GM23338 (cell line): ENCODE measurements at regions not wholly inside any gene's neighbourhood (a gene's known extent, or its start where the extent isn't known, plus 50 kb on each side); places are given as distances from the start of the nearest gene placed in this dataset.

Experiments used
- ATAC-seq: fragments of 200-7000 bp; cut with Tn5 transposase; 3 replicates; pipeline ENCODE4 v1.9.1; 2020
- DNase-seq: peaks from one replicate; pipeline ENCODE4 v3.0.0-alpha.2; 2015; ENCODE audit warnings: low spot score
- H2AFZ ChIP-seq: fragments of 200-600 bp; sonication (generic); 2 replicates; pipeline ENCODE4 v1.8.0; 2016; ENCODE audit warnings: antibody characterized with exemption, mild to moderate bottlenecking, moderate library complexity
- H3F3A ChIP-seq: fragments of 200-600 bp; sonication (generic); replicated peaks from 2 replicates; pipeline ENCODE4 v1.8.0; 2017; ENCODE audit warnings: antibody characterized with exemption, mixed run types, low read depth
- H3K27ac ChIP-seq: fragments of 200-600 bp; sonication (generic); 2 replicates; pipeline ENCODE4 v1.6.1; 2016; ENCODE audit warnings: low read depth
- H3K27me3 ChIP-seq: fragments of 200-600 bp; sonication (generic); 2 replicates; pipeline ENCODE4 v1.8.0; 2016; ENCODE audit warnings: mild to moderate bottlenecking, mixed run types, moderate library complexity; ENCODE audit not compliant: insufficient read depth
- H3K36me3 ChIP-seq: fragments of 200-600 bp; sonication (generic); 2 replicates; pipeline ENCODE4 v1.8.0; 2016; ENCODE audit warnings: mild to moderate bottlenecking; ENCODE audit not compliant: insufficient read depth
- H3K4me1 ChIP-seq: fragments of 200-600 bp; sonication (generic); 2 replicates; pipeline ENCODE4 v1.8.0; 2016; ENCODE audit warnings: mild to moderate bottlenecking, moderate library complexity; ENCODE audit not compliant: insufficient read depth
- H3K4me2 ChIP-seq: fragments of 200-600 bp; sonication (generic); 2 replicates; pipeline ENCODE4 v1.7.1; 2017; ENCODE audit warnings: mixed run types
- H3K4me3 ChIP-seq: fragments of 200-600 bp; sonication (generic); 2 replicates; pipeline ENCODE4 v1.6.1; 2016; ENCODE audit warnings: mixed run types
- H3K79me2 ChIP-seq: fragments of 200-600 bp; sonication (generic); replicated peaks from 2 replicates; pipeline ENCODE4 v1.8.0; 2017; ENCODE audit warnings: mild to moderate bottlenecking; ENCODE audit not compliant: insufficient read depth
- H3K9me2 ChIP-seq: fragments of 200-600 bp; sonication (generic); 2 replicates; pipeline ENCODE4 v1.8.0; 2017; ENCODE audit not compliant: insufficient read depth
- H4K20me1 ChIP-seq: fragments of 200-600 bp; sonication (generic); replicated peaks from 2 replicates; pipeline ENCODE4 v1.8.0; 2017; ENCODE audit warnings: mild to moderate bottlenecking; ENCODE audit not compliant: insufficient read depth
- H3K27ac Mint-ChIP-seq: 2 replicates; pipeline ENCODE4 v1.8.0; 2020; ENCODE audit warnings: inconsistent platforms, mild to moderate bottlenecking, moderate library complexity, mixed read lengths
- H3K27me3 Mint-ChIP-seq: 3 replicates; pipeline ENCODE4 v1.8.0; 2022; ENCODE audit warnings: low read depth, mild to moderate bottlenecking, moderate library complexity, mixed read lengths, inconsistent platforms; ENCODE audit not compliant: insufficient read depth, poor library complexity
- H3K36me3 Mint-ChIP-seq: 3 replicates; pipeline ENCODE4 v1.8.0; 2021; ENCODE audit warnings: low read depth, mild to moderate bottlenecking, inconsistent platforms, moderate library complexity, mixed read lengths
- H3K4me1 Mint-ChIP-seq: 3 replicates; pipeline ENCODE4 v1.8.0; 2020; ENCODE audit warnings: mild to moderate bottlenecking, inconsistent platforms, mixed read lengths
- H3K4me3 Mint-ChIP-seq: 3 replicates; pipeline ENCODE4 v1.8.0; 2021; ENCODE audit warnings: moderate library complexity, mild to moderate bottlenecking, inconsistent platforms, mixed read lengths
- H3K9me3 Mint-ChIP-seq: 3 replicates; pipeline ENCODE4 v1.8.0; 2020; ENCODE audit warnings: moderate library complexity, mild to moderate bottlenecking, inconsistent platforms, mixed read lengths
- EZH2phosphoT487 ChIP-seq: fragments of 200-600 bp; sonication (generic); IDR thresholded peaks from one replicate; pipeline ENCODE4 v1.8.1; 2018; ENCODE audit warnings: antibody characterized with exemption; ENCODE audit not compliant: unreplicated experiment
- TF ChIP-seq, protein P1 (sequence below): fragments of 250-450 bp; sonication (Bioruptor Pico); IDR thresholded peaks from 2 replicates; pipeline ENCODE4 v1.5.0; 2020; ENCODE audit warnings: mild to moderate bottlenecking, moderate library complexity
- TF ChIP-seq, protein P2 (sequence below), 2 experiments: fragments of 200-600 bp in 1 of 2; sonication (generic) in 1 of 2; conservative IDR thresholded peaks; 2 replicates each; pipeline versions ENCODE4 v1.5.1 to v1.6.1; 2016 to 2017; ENCODE audit warnings: antibody characterized with exemption in 2 of 2, low read depth in 2 of 2, mild to moderate bottlenecking in 2 of 2, moderate library complexity in 1 of 2

DNA sequence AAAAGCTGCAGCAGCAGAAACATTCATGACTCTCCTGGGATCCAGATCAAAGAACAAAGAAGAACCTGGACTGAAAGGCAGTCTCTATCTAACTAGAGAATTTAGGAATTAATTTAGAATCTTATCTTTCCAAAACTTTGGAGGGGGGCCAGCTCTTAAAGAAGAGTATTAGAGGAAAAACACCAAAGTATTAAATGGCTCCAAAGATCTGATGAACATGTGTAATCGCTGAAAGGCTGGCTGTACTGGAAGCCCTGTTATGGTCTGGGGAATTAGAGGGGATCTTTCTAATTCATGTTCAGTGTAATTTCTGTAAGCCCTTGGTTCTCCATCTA is 316.8 kb downstream of the CWC27 start:
- Mint-ChIP-seq H3K4me3 (no peak overlapping the region), H3K27me3 (peaks cover 1% of the 10 kb centered on the region), H3K27ac (no peak overlapping the region), H3K36me3 (no peaks in the 10 kb centered on the region), H3K4me1 (peaks cover 3% of the 10 kb centered on the region; the same call in 1 of the 3 replicates), H3K9me3 (no peaks in the 10 kb centered on the region)
- ATAC-seq: no peak
- H3K27me3 ChIP-seq: no peaks in the 10 kb centered on the region
- no peak overlapping the region for H3K27ac ChIP-seq
- no peaks in the 10 kb centered on the region for H4K20me1 ChIP-seq
- 0 out of 2 replicates have a peak, but pooled peaks cover 5% of the 10 kb centered on the region for H3K9me2 ChIP-seq
- TF ChIP-seq EZH2phosphoT487: no peak
- TF ChIP-seq, protein P1, sequence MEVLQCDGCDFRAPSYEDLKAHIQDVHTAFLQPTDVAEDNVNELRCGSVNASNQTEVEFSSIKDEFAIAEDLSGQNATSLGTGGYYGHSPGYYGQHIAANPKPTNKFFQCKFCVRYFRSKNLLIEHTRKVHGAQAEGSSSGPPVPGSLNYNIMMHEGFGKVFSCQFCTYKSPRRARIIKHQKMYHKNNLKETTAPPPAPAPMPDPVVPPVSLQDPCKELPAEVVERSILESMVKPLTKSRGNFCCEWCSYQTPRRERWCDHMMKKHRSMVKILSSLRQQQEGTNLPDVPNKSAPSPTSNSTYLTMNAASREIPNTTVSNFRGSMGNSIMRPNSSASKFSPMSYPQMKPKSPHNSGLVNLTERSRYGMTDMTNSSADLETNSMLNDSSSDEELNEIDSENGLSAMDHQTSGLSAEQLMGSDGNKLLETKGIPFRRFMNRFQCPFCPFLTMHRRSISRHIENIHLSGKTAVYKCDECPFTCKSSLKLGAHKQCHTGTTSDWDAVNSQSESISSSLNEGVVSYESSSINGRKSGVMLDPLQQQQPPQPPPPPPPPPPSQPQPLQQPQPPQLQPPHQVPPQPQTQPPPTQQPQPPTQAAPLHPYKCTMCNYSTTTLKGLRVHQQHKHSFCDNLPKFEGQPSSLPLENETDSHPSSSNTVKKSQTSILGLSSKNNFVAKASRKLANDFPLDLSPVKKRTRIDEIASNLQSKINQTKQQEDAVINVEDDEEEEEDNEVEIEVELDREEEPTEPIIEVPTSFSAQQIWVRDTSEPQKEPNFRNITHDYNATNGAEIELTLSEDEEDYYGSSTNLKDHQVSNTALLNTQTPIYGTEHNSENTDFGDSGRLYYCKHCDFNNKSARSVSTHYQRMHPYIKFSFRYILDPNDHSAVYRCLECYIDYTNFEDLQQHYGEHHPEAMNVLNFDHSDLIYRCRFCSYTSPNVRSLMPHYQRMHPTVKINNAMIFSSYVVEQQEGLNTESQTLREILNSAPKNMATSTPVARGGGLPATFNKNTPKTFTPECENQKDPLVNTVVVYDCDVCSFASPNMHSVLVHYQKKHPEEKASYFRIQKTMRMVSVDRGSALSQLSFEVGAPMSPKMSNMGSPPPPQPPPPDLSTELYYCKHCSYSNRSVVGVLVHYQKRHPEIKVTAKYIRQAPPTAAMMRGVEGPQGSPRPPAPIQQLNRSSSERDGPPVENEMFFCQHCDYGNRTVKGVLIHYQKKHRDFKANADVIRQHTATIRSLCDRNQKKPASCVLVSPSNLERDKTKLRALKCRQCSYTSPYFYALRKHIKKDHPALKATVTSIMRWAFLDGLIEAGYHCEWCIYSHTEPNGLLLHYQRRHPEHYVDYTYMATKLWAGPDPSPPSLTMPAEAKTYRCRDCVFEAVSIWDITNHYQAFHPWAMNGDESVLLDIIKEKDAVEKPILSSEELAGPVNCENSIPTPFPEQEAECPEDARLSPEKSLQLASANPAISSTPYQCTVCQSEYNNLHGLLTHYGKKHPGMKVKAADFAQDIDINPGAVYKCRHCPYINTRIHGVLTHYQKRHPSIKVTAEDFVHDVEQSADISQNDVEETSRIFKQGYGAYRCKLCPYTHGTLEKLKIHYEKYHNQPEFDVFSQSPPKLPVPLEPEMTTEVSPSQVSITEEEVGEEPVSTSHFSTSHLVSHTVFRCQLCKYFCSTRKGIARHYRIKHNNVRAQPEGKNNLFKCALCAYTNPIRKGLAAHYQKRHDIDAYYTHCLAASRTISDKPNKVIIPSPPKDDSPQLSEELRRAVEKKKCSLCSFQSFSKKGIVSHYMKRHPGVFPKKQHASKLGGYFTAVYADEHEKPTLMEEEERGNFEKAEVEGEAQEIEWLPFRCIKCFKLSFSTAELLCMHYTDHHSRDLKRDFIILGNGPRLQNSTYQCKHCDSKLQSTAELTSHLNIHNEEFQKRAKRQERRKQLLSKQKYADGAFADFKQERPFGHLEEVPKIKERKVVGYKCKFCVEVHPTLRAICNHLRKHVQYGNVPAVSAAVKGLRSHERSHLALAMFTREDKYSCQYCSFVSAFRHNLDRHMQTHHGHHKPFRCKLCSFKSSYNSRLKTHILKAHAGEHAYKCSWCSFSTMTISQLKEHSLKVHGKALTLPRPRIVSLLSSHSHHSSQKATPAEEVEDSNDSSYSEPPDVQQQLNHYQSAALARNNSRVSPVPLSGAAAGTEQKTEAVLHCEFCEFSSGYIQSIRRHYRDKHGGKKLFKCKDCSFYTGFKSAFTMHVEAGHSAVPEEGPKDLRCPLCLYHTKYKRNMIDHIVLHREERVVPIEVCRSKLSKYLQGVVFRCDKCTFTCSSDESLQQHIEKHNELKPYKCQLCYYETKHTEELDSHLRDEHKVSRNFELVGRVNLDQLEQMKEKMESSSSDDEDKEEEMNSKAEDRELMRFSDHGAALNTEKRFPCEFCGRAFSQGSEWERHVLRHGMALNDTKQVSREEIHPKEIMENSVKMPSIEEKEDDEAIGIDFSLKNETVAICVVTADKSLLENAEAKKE (CRISPR knock-in tag): no peak
- TF ChIP-seq, protein P2, sequence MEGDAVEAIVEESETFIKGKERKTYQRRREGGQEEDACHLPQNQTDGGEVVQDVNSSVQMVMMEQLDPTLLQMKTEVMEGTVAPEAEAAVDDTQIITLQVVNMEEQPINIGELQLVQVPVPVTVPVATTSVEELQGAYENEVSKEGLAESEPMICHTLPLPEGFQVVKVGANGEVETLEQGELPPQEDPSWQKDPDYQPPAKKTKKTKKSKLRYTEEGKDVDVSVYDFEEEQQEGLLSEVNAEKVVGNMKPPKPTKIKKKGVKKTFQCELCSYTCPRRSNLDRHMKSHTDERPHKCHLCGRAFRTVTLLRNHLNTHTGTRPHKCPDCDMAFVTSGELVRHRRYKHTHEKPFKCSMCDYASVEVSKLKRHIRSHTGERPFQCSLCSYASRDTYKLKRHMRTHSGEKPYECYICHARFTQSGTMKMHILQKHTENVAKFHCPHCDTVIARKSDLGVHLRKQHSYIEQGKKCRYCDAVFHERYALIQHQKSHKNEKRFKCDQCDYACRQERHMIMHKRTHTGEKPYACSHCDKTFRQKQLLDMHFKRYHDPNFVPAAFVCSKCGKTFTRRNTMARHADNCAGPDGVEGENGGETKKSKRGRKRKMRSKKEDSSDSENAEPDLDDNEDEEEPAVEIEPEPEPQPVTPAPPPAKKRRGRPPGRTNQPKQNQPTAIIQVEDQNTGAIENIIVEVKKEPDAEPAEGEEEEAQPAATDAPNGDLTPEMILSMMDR (conservative IDR thresholded peaks at IDR 0.05; ENCODE audit: low read depth in 2 of 2): no peak
- no peaks in the 10 kb centered on the region for H3K4me1 ChIP-seq
- peak overlapping the region; percentile 1; the same call in 1 of the 2 replicates for H2AFZ ChIP-seq
- no peaks in the 10 kb centered on the region for H3K79me2 ChIP-seq
- H3K4me3 ChIP-seq: no peak overlapping the region
- H3K4me2 ChIP-seq: no peak overlapping the region
- H3K36me3 ChIP-seq: no peaks in the 10 kb centered on the region
- H3F3A ChIP-seq: no peaks in the 10 kb centered on the region
- no peak for DNase-seq
